Fibroblast of peridontal ligament (primary cell): ENCODE measurements at regions not wholly inside any gene's neighbourhood (a gene's known extent, or its start where the extent isn't known, plus 50 kb on each side); places are given as distances from the start of the nearest gene placed in this dataset.
A peak's percentile ranks its signal among the peaks of the same experiment; 100 is the strongest.

Experiments
- DNase-seq: peaks from one replicate; pipeline ENCODE4 v3.0.0-alpha.2; 2010; ENCODE audit errors: extremely low read depth

GRCh38 chr3:99373088-99373845 lies 265.1 kb upstream of the COL8A1 start:
- DNase-seq = no peak

- DNase-seq = peak; percentile 3
Measured at GRCh38 chr3:99366663-99367429, 271.5 kb upstream of the COL8A1 start.

DNA sequence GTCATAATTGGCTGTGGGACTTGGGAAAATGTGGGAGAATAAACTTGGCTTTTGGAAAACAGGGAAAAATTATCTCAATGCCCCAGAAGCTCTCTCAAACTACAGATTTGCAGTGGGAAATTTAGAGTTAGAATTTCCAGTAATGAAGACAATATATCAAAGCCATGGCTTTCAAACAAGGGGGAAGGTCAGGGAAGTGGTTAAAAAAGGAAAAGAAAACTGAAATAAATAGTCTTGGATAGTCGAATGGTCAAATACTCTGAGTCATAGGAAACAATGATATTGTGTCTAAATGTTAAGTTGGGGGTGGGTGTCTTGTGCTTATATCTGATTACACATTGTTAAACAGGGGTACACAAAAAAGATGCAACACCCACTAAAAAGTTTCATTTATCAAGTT lies 272.4 kb upstream of the COL8A1 start:
- DNase-seq = no peak

- peak; percentile 25 for DNase-seq
Measured at GRCh38 chr3:99365396-99365795, 273.0 kb upstream of the COL8A1 start.

DNA sequence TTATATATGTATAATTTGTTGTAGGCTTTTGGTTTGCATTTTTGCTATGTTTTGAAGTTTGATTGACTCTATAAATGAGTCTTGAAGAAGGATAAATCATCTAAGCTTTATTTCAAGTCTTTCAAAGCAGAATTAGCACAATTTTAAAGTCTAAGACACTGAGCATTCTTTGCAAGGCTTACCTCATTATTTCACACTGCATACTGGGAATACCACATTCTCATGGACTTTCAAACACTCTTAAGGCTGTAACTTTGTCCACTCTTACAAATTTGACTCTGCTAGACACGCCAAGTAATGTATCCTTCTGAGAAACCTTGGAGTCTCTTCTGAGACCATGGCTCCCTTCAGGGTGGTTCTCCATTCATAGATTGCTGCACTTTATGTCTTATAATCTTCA lies 281.3 kb upstream of the COL8A1 start:
- DNase-seq = no peak

DNA sequence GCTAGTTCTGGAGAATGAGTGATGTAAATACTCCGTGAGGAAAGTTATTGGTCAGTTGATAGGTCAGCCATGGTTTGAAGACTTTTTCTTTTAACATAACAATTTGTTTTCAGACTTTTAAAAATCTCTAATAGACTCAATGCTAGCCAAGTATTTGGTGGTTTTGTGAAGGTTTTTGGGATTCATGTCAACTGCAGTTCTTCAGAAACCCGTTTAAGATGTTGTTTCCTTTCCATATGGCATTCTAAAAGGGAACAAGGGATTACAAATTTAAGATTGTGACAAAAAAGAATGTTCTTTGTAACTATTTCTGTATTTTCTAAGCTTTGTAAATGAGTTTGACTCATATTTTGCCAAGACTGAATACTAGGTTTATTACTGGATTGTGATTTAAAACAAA lies 281.7 kb upstream of the COL8A1 start:
- DNase-seq = no peak

GRCh38 chr3:99355465-99355864 lies 282.9 kb upstream of the COL8A1 start:
- no peak for DNase-seq

GRCh38 chr3:99352811-99353210 lies 285.6 kb upstream of the COL8A1 start:
- no peak for DNase-seq

DNA sequence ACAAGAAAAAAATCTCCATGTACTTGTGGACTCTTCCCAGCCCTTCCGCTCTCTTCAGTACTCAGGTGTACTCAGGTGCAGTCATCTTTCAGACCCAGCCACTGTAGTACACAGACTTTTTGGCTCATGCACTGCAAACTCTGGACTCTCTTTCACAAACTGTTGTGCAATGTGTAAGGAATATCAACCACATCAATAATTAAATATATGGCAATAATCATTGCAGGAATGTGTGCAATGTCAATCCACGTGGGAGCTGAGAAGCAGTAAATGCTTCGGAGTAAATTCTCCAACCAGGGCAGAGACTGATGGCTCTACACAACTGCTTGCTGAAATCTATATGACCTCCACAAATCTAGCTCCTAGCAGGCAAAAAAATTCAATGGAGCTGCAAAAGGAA lies 287.3 kb upstream of the COL8A1 start:
- DNase-seq = peak; percentile 63

GRCh38 chr3:99348451-99348850 lies 289.9 kb upstream of the COL8A1 start:
- DNase-seq = no peak

GRCh38 chr3:99344216-99344615 lies 294.2 kb upstream of the COL8A1 start:
- peak; percentile 32 for DNase-seq

GRCh38 chr3:99342383-99342782 lies 296.0 kb upstream of the COL8A1 start:
- DNase-seq = no peak

GRCh38 chr3:99339222-99339621 lies 299.2 kb upstream of the COL8A1 start:
- DNase-seq = no peak

DNA sequence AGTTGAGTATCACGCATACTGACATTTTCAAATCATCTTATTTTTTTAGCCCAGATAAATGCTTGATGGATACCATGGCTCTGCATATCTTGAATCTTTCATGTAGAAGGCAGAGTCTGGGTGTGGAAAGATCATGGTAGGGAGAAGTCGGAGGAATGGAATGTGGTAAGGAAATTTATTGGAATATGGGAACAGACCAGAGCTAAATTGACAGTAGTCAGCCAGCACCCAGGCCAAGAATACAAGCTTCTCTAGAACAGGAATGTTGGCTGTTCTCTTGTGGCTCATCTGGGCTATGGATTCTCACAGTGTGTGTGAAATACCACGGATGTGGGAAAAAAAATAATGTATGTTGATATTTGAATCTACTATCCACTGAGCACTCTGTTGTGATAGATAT lies 305.7 kb upstream of the COL8A1 start:
- DNase-seq = peak; percentile 65

- DNase-seq = no peak
Measured at GRCh38 chr3:99332276-99332675, 306.1 kb upstream of the COL8A1 start.

DNA sequence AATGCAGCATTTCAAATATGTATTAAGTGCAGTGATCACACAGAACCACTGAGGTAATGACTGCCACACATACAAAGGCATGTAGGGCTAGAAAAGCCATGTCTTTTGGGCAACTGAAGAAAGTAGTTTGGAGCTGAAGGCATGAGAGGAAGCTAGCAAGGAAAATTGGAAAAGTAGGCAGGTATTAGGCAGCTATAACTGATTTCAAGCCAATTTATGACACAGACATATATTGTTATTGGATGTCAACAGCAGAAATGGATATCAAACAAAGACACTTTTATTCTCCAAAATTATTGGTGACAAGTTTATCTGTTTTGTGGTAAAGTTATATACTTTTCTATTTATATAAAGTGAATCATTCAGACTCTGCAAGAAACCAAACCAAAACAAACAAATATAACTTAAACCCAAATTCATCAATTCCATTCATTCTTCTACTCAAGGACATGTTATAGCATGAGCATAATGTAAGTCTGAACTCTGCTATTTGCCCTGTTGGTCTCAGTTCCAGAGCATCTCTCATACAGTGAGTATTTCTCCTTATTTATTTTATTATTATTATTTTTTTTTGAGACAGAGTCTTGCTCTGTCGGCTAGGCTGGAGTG lies 307.4 kb upstream of the COL8A1 start:
- peak; percentile 28 for DNase-seq

DNA sequence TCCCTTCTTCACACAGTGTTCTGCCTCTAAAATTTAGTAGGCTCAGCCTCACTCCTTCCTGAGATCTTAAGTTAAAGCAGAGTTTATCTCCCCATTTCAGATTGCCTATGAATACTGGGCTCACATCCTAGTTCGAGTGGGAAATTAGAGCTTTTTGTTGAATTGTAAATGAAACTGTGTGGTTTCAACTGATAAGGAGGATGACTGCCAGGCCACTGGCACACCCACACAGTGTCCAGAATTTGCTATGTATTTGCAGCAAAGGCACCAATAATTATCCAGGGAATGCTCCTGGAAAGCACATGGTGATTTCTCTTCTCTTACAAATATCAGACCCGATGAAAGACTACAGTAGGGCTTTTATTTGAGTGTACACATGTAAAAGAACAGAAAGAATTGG lies 308.1 kb upstream of the COL8A1 start:
- DNase-seq = peak; percentile 63

DNA sequence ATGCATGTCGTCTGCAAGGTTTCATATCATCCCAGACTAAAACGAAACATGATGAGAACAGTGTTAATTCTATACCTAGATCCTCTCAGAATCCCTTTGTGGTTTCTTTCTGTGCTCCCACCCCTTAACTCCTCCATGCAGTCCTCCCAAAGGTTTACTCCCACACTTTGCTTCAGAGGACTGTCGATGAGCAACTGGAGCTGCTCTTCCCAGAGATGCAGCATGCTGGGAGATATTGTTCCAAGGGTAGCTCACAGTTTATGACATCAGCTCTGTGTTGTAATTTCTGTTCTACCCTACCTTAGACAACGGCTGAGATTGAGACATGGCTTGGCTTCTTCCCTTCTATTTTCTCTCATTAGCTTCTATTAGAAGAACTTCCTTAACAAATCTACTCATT lies 313.0 kb upstream of the COL8A1 start:
- DNase-seq = no peak

GRCh38 chr3:99324636-99325203 lies 313.7 kb upstream of the COL8A1 start:
- DNase-seq = no peak

GRCh38 chr3:99323940-99324339 lies 314.5 kb upstream of the COL8A1 start:
- no peak for DNase-seq

DNA sequence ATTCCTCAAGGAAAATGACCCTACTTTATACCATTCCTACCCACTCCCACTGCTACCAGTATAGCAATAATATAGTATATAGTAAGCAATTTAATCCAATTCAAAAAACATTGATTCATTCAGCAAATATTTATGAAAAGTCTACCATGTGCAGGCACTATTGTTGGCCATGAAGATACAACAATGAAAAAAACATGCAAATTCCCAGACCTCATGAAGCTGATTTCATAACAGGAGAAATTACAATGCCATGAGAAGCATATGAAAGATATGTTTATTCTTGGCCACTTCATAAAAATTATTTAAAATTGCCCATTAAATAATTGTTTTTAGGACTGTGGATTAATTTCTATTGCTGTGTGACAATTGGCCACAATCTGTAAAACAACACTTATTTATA lies 315.8 kb upstream of the COL8A1 start:
- peak; percentile 27 for DNase-seq

GRCh38 chr3:99321261-99321660 lies 317.1 kb upstream of the COL8A1 start:
- DNase-seq = no peak

DNA sequence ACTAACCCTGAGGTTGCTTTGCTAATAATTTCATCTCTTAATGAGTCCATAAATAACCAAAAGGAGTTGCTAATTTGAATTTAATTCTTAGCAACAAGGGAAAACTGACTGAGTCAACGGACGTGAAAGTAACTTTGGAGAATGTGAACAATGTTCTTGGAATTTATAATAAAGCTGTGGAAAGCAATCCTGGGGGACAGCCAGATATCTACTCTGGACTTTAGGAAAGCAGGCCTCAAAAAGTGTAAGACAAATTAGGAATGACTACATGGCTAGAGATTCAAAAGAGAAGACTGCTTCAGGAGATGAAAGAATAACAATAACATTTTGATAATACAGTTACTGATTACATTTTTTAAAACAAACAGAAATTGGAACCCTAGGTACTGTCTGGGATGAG lies 318.4 kb upstream of the COL8A1 start:
- peak; percentile 94 for DNase-seq
